ENCODE measurements at regions not wholly inside any gene's neighbourhood (a gene's known extent, or its start where the extent isn't known, plus 50 kb on each side); places are given as distances from the start of the nearest gene placed in this dataset.

DNA sequence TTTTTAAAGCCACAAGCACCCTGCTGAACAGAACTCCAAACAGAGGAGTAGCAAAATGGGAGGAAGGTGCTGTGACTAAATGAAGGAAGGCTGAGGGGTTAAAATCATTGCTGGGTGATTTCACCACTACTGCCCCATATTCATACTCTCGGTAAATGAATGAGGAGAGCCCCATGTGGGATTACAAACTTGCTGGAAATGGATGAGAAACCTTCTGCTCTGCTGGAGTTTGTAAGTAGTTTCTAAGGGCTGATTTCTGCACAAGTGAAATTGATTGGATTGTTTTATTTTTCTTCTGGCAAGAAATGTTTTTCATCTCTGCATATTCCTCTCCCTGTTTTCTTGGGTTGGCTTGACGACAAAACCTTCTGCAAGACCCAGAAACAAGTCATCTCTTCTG is 533.5 kb upstream of the MMS22L start:
- TF ChIP-seq, protein P1, sequence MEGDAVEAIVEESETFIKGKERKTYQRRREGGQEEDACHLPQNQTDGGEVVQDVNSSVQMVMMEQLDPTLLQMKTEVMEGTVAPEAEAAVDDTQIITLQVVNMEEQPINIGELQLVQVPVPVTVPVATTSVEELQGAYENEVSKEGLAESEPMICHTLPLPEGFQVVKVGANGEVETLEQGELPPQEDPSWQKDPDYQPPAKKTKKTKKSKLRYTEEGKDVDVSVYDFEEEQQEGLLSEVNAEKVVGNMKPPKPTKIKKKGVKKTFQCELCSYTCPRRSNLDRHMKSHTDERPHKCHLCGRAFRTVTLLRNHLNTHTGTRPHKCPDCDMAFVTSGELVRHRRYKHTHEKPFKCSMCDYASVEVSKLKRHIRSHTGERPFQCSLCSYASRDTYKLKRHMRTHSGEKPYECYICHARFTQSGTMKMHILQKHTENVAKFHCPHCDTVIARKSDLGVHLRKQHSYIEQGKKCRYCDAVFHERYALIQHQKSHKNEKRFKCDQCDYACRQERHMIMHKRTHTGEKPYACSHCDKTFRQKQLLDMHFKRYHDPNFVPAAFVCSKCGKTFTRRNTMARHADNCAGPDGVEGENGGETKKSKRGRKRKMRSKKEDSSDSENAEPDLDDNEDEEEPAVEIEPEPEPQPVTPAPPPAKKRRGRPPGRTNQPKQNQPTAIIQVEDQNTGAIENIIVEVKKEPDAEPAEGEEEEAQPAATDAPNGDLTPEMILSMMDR (IDR thresholded peaks at IDR 0.05) = no peak
- no peak for TF ChIP-seq EZH2 (IDR thresholded peaks at IDR 0.05; ENCODE audit: borderline replicate concordance, insufficient read depth, low read depth, low read length, poor library complexity, severe bottlenecking)

All from B cell (primary cell).